Cerebellar cortex (tissue), 1 donor: ENCODE measurements at regions not wholly inside any gene's neighbourhood (a gene's known extent, or its start where the extent isn't known, plus 50 kb on each side); places are given as distances from the start of the nearest gene placed in this dataset.

ENCODE experiments used
- DNase-seq: peaks from one replicate; pipeline ENCODE4 v3.0.0-alpha.2; 2015; ENCODE audit warnings: low spot score

DNA sequence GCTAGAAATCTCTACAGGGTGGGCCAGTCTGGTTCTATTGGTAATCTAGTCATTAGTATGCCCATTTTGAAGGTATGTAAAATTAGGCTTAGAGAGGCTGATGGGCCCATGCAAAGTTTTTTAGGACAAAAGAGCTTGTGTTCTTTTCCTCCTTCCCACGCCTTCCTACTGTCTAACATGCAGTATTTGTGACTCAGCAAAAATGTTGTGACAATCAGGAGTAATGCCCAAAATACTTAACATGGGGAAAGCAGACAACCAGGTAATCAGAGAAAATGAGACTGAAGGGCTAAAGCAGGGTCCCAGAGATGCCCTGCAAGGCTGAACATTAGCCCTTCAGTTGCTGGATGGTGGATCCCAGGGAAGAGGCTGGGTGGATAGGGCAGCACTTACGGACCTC lies 437.9 kb downstream of the BCL11B start:
- DNase-seq: no peak

DNA sequence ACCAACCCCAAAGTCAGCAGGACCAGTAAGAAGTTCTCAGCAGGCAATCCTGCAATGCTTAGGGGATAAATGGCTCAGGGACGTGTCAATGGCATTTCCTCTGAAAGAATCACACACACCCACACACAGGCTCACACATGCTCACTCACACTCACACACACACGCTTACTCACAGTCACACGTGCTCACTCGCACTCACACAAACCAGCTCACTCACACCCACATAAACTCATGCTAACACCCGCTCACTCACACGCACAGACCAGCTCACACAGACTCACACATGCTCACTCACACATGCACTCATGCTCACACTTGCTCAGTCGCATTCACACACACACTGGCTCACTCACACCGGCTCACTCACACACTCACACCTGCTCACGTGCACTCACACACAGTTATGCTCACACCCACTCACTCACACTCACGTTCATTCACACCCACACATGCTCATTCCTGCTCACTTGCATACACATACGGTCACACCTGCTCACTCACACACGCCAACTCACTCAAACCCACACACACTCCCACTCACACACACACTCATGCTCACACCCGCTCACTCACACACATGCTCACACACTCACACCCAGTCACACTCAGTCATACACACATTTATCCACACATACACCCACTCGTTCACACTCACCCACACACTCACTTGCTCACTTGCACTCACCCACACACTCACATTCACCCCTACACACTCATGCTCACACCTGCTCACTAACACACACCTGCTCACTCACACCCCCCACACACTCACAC lies 436.8 kb downstream of the BCL11B start:
- no peak for DNase-seq

DNA sequence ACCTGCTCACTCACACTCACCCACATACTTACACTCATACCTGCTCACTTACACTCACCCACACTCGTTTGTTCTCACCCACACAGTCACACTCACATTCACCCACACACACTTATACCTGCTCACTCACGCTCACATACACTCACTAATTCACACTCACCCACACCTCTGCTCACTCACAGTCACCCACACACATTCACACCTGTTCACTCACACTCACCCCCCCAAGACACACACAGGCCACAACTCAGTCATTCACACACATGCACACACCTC lies 436.2 kb downstream of the BCL11B start:
- no peak for DNase-seq

DNA sequence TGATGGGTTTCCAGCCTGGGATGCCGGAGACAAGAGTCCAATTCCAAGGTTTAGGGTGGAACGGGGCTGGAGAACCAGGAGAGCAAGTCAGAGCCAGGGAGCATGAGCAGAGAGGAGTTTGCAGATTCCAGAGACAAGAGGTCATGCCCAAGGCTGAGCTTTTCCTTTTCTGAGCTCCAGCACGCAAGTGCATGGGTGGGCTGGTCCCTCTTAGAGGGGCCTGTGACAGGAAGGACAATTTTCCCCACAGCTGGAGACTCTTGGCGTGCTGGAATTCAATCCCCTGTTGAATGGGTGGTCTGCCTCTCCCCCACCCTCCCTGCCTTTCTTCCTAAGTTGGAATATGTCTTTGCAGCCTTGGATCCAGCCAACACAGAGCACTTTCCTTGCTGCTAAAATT lies 431.9 kb downstream of the BCL11B start:
- DNase-seq: no peak

DNA sequence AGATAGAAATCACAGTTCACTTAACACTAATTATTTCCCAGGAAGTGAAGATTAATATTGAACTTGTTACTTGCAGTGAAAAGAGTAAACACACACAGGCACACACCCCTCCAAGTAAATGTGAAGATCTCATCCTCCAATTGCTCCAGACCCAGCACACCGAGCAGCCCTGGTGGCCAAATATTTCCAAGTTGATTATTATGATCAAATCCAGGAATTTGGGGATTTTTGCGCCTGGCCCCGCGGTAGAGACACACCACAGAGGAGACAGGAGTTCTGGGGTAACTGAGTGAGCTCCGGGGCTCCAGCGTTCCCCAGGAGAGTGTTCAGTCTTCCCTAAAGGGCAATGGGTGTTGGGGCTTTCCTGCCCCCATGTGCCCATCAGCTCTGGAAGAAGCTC lies 431.5 kb downstream of the BCL11B start:
- no peak for DNase-seq

DNA sequence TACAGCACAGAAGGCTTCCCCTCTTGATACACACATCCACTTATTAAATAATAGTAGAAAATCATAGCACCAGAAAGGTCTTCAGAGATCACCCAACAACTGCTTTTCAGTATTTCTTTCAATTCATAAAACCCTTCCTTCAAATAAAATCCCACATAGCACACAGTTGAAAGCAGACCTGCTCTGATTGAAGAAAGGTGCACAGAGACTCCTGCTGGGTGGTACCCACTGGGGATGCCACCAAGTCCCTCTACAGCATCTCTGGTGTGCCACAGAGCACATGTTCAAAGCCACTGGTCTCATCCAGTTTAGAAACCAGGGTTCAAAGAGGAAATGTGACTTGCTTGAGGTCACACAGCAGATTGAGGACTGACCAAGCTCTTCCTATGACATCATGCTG lies 427.5 kb downstream of the BCL11B start:
- no peak for DNase-seq

DNA sequence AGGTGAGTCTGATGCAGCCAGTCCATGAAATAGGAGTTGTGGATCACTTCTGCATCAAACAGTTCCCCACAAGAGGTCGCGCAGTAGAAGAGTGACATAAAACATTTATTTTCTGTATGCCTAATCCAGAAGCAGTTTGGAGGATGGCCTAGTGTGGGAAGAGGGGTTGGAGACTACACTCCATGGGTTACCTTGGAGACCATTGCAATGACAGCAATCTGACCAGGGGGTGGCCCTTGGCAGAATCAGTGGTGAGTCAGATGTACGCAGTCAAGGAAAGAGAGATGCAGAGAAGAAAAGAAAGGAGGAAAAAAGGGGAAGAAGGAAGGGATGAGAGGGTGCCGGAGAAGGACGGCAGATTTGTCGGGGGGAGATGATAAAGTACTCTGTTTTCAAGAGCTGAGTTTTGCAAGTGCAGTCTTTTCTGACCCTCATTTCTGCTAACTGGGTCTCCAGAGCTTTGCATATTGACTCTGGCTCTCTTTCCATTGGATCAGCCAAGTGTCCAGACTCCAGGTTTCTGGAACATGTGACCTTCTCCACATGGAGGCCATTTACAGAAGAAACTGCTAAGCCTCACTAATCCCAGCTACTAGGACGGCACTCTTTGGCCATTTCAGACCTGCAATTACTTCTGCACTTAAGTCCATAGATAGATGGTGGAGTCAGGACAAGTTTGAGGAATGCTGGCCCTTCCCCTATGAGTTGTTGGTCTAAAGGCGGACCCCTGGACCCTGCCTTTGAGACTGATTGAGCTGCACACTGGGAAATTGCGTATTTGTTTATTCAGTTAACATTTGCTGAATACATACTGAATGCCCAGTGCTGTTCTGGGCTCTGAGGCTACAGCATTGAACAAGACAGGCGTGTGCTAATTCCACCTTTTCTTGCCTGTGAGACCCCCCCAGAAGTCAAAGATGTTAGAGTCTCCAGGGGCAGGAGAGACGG lies 424.2 kb downstream of the BCL11B start:
- no peak for DNase-seq

DNA sequence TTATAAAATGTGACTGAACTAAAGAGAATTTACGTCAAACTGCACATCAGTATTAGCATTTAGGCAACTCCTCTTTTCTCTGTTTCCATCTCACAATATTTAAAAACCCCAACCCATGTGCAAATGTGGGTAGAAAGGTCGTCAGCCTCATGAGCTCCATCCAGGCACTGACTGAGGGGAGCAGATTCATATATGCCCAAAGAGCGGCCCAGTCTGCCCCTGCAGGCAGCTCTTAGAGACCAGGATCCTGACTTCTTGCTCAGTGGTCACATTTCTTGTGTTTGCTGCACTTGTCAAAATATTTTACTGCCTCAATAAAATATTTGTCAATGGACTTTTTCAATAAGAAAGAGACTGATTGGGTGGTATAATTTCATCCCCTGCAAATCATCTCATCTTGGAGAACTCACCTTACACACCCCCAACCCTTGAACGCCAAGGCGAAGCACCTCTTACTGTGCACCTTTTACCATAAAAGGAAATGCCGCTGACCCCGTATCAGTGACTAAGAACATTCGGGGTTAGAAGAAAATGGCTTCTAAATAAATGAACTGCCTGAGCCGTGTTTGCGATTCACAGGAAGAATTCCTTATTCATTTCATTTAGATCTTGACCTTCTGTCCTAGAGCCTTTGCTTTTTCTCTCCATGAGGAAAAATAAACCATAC lies 418.8 kb downstream of the BCL11B start:
- no peak for DNase-seq

DNA sequence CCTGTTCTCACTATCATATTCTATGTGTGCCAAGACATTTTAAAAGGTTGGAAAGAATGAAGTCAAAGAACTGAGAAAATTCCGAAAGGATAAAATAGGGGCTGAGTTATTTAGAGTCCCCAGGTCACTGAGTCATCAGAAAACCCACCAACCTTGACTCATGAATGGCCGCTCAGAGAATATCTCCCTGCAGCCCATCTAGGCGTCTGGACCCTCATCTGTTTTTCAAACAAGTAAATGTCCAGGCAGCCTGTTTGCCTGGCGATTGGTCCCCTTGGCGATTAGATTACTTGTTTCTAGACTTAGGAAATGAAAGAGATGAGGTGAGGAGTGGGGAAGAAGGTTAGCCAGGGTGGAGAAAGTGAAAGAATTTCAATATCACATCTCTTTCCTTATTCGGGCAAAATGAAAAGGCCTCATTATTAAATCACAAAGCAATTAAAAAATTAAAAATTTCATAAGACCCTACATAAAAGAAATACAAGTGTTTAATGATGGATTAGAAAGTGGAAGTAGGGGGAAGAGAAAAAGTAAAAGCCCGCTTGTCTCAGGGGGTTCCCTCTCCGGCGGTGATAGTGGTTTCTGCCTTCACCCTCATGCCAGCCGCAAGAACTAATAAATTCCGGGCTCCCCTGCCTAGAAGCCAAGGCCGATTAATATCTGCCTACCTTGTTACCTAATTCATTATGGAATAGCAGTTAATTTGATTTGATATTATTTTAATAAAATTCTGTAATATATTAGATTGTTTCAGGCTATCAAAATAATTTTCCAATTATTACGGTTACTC lies 415.9 kb downstream of the BCL11B start:
- no peak for DNase-seq

DNA sequence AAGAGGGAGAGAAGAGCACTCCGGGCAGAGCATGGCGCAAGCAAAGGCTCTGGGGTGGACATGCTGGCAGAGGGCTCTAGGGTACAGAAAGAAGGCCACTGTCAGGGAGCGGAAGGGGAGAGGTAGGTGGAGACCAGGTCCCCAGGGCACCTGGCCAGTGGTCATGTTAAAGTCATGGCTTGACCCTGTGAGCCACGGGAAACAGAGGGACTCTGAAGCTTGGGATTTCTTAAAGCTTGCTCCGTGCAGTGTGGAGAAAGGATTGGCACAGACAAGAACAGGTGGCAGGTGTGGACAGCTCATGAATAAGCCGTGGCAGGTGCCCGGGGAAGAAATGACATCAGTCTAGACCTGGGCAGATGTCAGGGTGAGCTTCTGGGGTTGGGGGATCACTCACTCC lies 413.8 kb downstream of the BCL11B start:
- DNase-seq: no peak

DNA sequence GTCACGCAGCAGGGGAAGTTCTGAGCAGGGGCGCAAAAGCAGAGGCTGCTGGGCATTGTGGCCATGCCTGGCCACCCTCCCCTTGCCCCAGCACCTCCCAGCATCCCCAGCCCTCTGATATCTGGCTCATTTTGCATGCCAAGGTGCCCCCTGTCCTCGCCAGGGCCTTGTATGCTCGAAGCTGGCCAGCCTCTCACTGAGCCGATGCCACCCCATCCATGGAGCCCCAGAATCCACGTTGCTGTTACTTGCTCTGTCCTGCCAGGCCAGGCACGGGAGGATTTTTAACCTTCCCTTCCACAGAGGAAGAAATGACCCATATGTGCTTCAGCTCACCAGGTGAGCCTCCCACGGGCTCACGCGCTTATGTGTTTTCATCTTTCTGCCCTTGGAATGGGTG lies 413.4 kb downstream of the BCL11B start:
- no peak for DNase-seq

DNA sequence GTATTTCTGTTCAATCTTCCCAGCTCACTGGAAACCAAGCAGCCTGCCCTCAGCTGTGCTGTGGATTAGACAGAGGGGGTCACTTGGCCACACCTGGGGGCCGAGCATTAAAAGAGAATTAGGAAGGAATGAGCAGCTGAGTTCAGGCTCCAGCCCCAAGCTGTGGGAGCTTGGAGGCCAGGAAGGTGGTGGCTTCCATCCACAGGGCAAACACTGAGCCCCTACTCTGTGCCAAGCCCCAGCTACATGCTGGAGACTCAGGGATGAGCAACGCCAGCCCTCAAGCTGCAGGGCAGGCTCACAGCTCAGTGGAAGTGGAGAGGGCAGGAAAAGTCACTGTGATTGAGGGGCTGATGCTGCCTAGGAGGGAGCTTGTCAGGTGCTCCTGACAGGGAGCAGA lies 412.7 kb downstream of the BCL11B start:
- DNase-seq: no peak

DNA sequence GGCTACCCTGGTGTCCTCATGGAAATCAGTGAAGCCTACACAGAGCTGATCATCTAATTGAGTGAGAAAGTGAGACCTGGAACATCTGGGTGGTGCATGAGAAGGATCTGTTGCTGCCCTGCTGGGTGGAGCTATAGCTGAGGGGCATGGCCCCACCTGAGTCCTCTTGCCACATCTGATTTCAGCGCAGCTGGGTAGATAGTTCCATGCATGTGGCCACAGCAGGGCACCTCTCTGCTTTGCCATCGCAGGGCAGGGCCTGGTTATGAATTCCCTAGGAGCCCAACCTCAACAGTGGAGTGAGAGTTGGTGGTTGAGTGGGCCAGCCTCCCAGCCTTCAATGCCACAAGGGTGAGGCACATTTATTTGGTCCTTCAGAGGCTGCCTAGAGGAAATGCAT lies 407.8 kb downstream of the BCL11B start:
- no peak for DNase-seq

DNA sequence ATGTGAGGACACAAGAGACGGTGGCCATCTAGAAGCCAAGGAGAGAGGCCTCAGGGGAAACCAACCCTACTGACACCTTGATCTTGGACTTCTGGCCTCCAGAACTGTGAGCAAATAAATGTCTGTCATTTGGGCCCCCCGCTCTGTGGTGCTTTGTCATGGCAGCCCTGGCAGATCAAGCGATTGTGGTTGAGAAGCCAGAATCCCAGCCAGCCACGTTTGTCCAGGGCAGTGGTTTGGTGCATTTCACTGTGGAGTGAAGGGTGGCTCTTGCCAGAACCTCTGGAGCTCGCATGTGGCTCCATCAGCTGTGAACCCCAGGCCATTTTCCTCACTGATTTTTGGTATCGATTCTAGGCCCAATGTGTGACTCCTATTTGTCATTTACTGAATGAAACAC lies 404.9 kb downstream of the BCL11B start:
- DNase-seq: no peak

DNA sequence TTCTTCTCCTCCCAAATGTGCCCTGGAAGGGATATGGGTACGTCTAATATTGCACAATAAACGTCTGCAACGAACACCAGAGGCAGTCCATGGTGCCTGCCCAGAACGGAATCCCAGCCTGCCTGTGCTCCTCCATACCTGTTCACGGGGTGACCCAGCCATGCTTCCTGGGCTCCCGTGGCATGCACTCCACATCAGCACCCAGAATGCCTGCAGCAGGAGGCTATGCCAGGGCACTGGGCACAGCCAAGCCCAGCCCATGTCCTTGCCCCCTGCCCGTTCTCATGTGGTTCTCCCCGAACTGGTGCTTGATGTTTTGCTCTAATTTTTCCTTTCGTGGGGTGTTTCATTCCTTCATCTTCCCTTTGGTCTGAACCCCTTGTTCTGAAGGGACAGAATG lies 404.3 kb downstream of the BCL11B start:
- DNase-seq: no peak

DNA sequence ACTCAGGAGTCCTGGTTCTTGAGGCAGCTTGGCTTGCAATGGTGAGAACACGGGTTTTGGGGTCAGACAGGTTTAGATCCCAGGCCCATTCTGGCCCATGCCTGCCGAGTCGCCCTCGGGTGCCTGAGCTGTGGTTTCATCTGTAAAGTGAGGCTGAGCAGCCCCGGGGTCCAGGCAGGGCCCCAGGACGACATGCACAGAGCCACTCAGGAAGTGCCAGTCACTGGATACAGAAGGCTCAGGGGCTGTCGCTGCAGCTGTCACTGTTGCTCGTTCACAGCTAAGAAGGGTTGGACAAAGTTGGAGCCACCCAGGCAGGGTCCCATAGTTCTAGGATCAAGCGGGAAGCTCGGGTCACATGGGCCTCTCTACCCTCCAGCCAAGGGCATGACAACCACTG lies 403.1 kb downstream of the BCL11B start:
- DNase-seq: no peak

DNA sequence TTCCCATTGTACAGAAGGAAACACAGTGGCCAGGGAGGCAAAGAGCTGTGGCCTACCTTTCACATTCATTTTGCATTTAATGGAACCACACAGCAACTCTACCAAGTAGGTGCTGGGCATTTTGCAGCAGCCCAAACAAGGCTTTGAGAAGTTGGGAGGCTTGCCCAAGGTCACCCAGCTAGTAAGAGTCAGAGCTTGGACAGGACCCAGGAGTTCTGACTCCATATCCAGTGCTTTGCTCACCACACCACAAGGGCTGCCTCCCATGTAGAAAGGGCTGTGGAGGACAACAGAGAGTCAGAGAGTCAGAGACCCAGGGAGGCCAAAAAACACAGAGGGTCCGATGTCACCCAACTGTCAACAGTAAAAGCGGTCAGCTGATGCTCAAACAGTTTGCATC lies 400.2 kb downstream of the BCL11B start:
- no peak for DNase-seq

DNA sequence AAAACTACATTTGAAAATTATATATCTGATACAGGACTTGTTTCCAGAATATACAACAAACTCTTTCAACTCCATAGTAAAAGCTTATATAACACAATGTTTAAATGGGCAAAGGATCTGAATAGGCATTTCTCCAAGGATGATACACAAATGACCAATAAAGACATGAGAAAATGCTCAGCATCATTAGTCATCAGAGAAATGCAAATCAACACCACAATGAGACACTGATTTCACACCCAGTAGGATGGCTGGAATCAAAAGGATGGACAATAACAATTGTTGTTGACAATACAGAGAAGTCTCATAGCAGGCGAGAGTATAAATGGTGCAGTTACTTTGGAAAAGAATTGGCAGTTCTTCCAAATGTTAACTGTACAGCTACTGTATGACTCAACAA lies 394.9 kb downstream of the BCL11B start:
- DNase-seq: no peak

DNA sequence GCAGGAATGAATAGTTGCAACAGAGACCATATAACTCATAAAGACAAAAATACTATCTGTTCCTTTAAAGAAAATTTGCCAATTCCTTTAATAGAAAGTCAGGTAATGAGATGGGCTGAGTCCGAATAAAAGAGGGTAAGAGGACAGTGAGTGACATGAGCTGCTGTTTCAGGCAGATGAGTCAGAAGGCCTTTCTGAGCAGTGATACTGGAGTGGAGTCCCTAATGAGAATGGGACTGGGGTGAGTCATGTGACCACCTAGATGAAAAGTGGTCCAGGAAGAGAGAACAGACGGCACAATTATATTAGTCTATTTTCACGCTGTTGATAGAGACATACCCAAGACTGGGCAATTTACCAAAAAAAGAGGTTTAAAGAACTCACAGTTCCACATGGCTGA lies 393.7 kb downstream of the BCL11B start:
- DNase-seq: no peak

DNA sequence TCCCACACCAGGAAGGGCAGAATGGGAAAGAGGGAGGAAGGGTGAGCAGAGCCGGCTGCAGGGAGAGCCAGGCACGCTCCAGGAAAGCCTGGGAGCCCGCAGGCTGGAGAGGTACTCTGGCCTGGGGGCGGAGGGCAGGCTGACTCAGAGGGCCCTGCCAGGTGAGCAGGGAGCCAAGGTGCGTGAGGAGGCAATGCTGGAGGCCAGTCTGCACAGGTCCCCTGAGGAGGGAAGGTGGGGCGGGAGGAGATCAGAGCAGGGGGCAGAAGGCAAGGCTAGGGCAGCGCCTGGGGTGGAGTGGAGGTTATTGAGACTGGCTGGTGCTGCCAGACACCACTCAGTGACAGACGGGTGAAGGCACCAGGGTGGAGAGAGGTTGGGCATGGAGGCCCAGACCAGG lies 385.0 kb downstream of the BCL11B start:
- no peak for DNase-seq

DNA sequence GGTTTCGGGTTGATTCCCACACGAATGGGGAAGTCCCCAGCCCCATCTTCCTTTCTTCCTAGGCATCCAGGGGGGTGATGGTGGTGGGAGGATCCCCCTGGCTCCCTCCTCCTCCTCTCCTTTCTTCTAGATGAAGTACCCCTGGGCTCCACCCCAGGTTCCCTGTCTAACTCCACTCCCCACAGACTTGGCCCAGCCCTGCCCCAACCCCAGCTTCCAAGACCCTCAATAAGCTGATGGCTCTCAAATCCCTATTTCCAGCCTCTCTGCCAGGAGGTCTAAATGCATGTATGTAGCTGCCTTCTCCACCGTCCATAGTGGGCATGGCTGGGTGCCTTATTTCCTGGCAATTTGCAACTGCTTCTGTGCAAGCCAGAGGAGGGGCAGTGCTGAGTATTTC lies 383.7 kb downstream of the BCL11B start:
- no peak for DNase-seq
